ENCODE measurements at regions not wholly inside any gene's neighbourhood (a gene's known extent, or its start where the extent isn't known, plus 50 kb on each side); places are given as distances from the start of the nearest gene placed in this dataset.
A peak's percentile ranks its signal among the peaks of the same experiment; 100 is the strongest.

GRCh38 chrX:121504153-121504552 lies 456.7 kb downstream of the GLUD2 start:
- no peaks in the 10 kb centered on the region for H3K4me1 ChIP-seq (ENCODE audit: low read length)
- H3K36me3 ChIP-seq (replicated peaks; ENCODE audit: low read depth, low read length), result no peaks in the 10 kb centered on the region
- no peak overlapping the region for H3K4me2 ChIP-seq (ENCODE audit: low read length)
- no peaks in the 10 kb centered on the region for H3K9me3 ChIP-seq (ENCODE audit: insufficient read depth, low read length)
- H3K4me3 ChIP-seq (ENCODE audit: low read length), result no peak overlapping the region
- H3K27me3 ChIP-seq (ENCODE audit: low read depth, low read length), result no peaks in the 10 kb centered on the region
- no peak overlapping the region for H3K9ac ChIP-seq (ENCODE audit: low read length)
- TF ChIP-seq EZH2phosphoT487 (IDR thresholded peaks at IDR 0.05; ENCODE audit: low read depth), result no peak
- TF ChIP-seq CTCF (IDR thresholded peaks at IDR 0.05; ENCODE audit: low read depth, low read length), result no peak
- H2AFZ ChIP-seq (ENCODE audit: low read depth, low read length), result no peak overlapping the region
- no peaks in the 10 kb centered on the region for H4K20me1 ChIP-seq (ENCODE audit: insufficient read depth, low read length)
- H3K79me2 ChIP-seq (ENCODE audit: low read length), result no peaks in the 10 kb centered on the region
- no peak overlapping the region for H3K27ac ChIP-seq (ENCODE audit: low read length)

DNA sequence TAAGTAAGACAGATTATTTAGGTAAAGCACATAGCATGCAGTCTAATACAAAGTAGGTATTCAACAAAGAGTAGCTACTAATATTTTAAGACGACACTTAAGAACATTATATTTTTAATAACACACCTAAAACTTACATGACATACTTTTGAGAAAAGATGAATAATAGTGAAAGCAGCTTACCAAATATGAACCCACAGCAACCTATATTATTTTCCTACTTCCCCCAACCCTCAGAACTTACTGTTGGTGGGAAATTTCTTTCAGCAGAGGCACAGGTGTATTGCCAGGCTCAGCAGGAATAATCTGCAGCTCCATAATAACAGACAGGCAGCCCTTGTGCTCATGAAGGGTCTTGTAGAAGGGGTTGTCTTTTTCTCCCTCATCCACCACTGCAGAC lies 498.9 kb downstream of the GLUD2 start:
- Histone ChIP-seq H3K79me2 (ENCODE audit: low read length) (no peaks in the 10 kb centered on the region), H3K36me3 (replicated peaks; ENCODE audit: low read depth, low read length) (peaks cover 6% of the 10 kb centered on the region), H3K4me1 (ENCODE audit: low read length) (peaks cover 16% of the 10 kb centered on the region), H3K4me3 (ENCODE audit: low read length) (peak overlapping the region; percentile 37), H2AFZ (ENCODE audit: low read depth, low read length) (no peak overlapping the region), H3K9ac (ENCODE audit: low read length) (no peak overlapping the region), H4K20me1 (ENCODE audit: insufficient read depth, low read length) (no peaks in the 10 kb centered on the region), H3K27ac (ENCODE audit: low read length) (no peak overlapping the region), H3K27me3 (ENCODE audit: low read depth, low read length) (peaks cover 54% of the 10 kb centered on the region), H3K4me2 (ENCODE audit: low read length) (peak overlapping the region; percentile 62), H3K9me3 (ENCODE audit: insufficient read depth, low read length) (peaks cover 10% of the 10 kb centered on the region; the same call in 1 of the 2 replicates)
- TF ChIP-seq EZH2phosphoT487 (IDR thresholded peaks at IDR 0.05; ENCODE audit: low read depth) (no peak), CTCF (IDR thresholded peaks at IDR 0.05; ENCODE audit: low read depth, low read length) (no peak)

DNA sequence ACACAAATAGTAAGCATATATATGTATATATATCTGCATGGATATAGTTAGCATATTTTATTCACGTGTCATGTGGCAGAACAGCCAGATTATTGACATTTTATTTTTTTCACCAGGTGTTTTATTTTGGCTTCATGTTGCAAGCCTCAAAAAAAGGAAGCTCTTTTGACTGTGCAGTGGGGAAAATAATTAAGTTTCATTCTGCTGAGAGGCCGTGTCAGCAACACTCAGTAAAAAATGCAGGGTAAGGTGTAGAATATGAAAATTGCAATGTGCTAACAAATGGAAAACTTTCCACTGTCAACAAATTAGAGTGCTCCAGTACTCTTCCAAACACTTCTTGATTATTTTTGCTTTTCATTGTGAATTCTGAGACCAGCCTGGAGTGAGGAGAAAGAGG lies 511.5 kb downstream of the GLUD2 start:
- Histone ChIP-seq H3K4me2 (ENCODE audit: low read length) (peak overlapping the region; percentile 22; the same call in 1 of the 2 replicates), H3K27me3 (ENCODE audit: low read depth, low read length) (peaks cover 4% of the 10 kb centered on the region; the same call in 1 of the 2 replicates), H3K9ac (ENCODE audit: low read length) (no peak overlapping the region), H3K27ac (ENCODE audit: low read length) (no peak overlapping the region), H2AFZ (ENCODE audit: low read depth, low read length) (no peak overlapping the region), H3K36me3 (replicated peaks; ENCODE audit: low read depth, low read length) (no peaks in the 10 kb centered on the region), H4K20me1 (ENCODE audit: insufficient read depth, low read length) (no peaks in the 10 kb centered on the region), H3K4me3 (ENCODE audit: low read length) (no peak overlapping the region), H3K4me1 (ENCODE audit: low read length) (peaks cover 5% of the 10 kb centered on the region), H3K79me2 (ENCODE audit: low read length) (no peaks in the 10 kb centered on the region), H3K9me3 (ENCODE audit: insufficient read depth, low read length) (no peaks in the 10 kb centered on the region)
- TF ChIP-seq CTCF (IDR thresholded peaks at IDR 0.05; ENCODE audit: low read depth, low read length) (no peak), EZH2phosphoT487 (IDR thresholded peaks at IDR 0.05; ENCODE audit: low read depth) (no peak)

- Histone ChIP-seq H3K9me3 (ENCODE audit: insufficient read depth, low read length) (no peaks in the 10 kb centered on the region), H3K9ac (ENCODE audit: low read length) (no peak overlapping the region), H3K36me3 (replicated peaks; ENCODE audit: low read depth, low read length) (no peaks in the 10 kb centered on the region), H3K27me3 (ENCODE audit: low read depth, low read length) (peaks cover 11% of the 10 kb centered on the region; the same call in 1 of the 2 replicates), H4K20me1 (ENCODE audit: insufficient read depth, low read length) (no peaks in the 10 kb centered on the region), H2AFZ (ENCODE audit: low read depth, low read length) (no peak overlapping the region), H3K4me3 (ENCODE audit: low read length) (no peak overlapping the region), H3K27ac (ENCODE audit: low read length) (no peak overlapping the region), H3K4me1 (ENCODE audit: low read length) (peaks cover 5% of the 10 kb centered on the region), H3K4me2 (ENCODE audit: low read length) (no peak overlapping the region), H3K79me2 (ENCODE audit: low read length) (no peaks in the 10 kb centered on the region)
- TF ChIP-seq CTCF (IDR thresholded peaks at IDR 0.05; ENCODE audit: low read depth, low read length), result no peak
Observed at GRCh38 chrX:121562616-121563015, 515.2 kb downstream of the GLUD2 start.
